ENCODE measurements at regions not wholly inside any gene's neighbourhood (a gene's known extent, or its start where the extent isn't known, plus 50 kb on each side); places are given as distances from the start of the nearest gene placed in this dataset.
"Not testable (repeated sequence)": the region's sequence is repeated elsewhere in the genome, so short reads cannot be mapped to it uniquely, and the experiment has no call there.

- DNase-seq, result no peak
Measured at GRCh38 chr9:107809871-107810460, 320.4 kb upstream of the KLF4 start.

DNA sequence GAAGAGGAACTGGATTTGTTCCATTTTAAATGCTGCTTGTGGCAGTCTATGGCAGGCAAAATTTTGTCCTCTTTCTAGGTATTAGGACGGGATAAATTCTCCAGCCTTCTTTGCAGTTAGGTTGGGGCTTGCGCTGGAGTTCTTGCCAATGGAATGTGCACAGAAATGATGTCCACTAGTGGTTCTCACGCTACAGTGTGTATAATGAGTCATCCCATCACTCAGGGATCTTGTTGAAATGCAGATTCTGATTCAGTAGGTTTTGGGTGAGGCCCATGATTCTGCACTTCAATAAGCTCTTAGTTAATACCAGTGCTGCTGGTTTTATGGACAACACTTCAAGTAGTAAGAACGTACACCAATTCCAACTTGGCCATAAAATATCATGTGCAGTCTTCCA lies 317.6 kb upstream of the KLF4 start:
- DNase-seq, result no peak

- no peak for DNase-seq
Measured at GRCh38 chr9:107805201-107805600, 315.6 kb upstream of the KLF4 start.

- DNase-seq, result no peak
Measured at GRCh38 chr9:107794259-107794658, 304.7 kb upstream of the KLF4 start.

DNA sequence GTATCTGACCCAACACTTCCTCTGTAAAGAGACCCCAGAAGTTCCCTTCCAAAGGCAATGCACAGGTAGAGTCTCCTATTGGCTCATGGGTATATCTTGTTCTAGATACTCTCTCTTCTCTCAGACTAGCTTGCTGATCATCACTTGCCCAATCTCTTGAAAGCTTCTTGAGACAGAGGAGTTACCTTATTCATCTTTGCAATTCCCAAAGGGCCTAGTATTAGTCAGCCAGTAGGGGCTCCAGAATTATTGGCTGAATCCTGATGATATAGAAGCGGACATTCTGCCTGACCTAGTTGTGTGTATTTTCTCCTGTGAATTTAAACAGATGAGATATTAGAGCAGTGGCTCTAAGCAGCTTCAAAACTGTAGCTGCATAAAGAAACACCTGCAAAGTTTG lies 304.0 kb upstream of the KLF4 start:
- DNase-seq, result no peak

- DNase-seq, result no peak
Measured at GRCh38 chr9:107792596-107792995, 303.0 kb upstream of the KLF4 start.

- no peak for DNase-seq
Measured at GRCh38 chr9:107792006-107792405, 302.4 kb upstream of the KLF4 start.

DNA sequence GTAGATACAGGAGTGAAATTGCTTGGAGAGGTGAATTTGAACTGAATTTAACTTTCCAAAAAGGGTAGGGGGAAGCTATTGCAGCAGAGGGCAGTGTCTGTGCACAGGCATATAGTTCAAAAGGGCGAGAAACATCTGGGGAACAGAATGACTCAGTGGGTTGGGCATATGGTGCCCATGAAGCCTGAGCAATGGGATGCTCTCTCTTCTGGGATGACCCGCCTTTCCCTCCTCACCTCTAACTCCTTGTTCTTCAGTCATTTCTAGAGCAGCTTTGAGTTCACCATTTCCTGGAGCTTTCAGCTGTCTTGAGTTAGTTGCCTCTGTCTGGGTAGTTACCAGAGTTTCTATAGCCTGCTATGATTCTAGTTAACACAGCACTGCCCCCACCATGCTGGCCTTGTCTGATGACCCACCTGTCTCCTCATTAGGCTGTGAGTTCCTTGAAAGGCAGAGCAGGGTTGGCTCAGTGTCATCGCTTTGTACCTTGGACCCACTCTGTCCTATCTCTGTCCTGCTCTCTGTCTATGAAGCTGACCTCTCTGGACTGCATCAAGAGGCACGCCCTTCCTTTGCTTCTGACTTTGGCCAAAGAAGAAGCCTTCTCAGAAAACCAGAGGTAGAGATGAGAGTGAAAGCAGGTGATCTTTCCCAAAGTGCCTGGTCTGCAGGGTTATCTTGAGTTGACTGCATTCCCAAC lies 299.6 kb upstream of the KLF4 start:
- no peak for DNase-seq

DNA sequence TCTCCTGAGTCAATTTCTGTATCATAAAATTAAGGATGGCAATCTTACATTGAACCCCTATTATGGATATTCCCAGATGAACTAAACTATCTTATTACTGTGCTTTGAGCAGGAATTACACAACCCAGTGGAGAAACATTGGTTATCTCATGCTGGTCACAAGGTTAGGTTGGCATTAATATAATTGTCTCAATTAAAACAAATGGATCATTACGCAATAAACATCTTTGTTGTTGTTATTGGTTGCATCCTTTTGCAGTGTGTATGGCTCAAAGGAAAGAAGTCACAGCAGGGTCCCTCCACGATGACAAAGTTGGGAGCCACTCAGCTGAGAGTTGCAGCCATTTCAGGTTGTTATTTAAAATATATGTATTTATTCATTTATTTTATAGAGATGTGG lies 297.0 kb upstream of the KLF4 start:
- no peak for DNase-seq

GRCh38 chr9:107784235-107784958 lies 294.8 kb upstream of the KLF4 start:
- DNase-seq, result no peak

DNA sequence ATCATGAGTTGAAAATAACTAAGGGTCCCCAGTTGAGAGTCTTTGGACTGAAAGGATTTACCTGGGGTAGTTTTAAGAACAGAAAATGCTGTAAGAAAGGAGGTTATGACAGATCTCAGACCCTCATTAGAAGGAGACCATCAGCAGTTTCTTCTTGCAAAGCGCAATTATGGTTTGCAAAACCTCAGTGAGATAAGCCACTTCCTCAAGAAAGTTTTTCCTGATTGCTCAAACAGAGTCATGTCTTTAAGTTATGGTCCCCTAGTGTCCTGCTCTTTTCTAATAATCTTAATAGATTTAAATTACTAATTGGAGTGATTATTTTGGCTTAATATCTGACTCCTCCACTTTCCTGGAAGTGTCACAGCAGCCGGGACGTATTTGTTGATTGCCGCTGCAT lies 293.2 kb upstream of the KLF4 start:
- no peak for DNase-seq

DNA sequence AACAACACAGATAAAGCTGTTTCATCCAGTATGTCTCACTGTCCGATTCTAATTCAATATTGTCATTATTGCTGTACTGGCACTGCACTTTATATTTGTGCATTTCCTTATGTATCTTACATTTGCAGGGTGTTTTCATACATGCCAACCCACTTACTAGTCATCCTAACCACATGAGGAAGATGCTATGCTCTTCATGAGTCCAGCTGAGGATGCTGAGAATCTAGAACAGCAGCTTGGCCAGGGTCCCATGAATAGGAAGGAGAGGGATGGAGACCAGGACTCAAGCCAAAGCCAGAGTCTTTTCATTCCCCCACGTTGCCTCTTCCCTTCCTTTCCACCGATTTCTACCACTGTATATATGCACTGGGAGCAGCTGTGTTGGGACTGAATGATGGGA lies 292.8 kb upstream of the KLF4 start:
- no peak for DNase-seq

GRCh38 chr9:107780960-107781359 lies 291.4 kb upstream of the KLF4 start:
- DNase-seq, result no peak

DNA sequence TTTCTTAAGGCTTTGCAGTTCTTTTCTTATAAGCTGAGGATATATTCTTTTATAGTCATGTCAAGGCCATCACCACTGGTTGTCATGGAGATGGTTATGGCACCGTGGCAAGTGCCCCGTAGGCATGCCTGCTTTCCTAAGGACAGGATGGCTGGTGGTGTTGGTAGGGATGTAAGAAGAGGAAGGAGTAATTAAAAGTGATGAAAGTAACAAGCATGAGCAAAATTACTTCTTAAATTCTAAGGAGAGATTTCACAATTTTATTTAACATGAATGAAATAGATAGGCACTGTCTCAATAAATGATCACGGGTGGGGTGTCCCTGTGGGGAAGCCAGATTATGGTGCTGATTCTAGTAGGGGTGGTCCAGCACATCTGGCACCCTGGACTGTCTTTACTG lies 290.2 kb upstream of the KLF4 start:
- no peak for DNase-seq

DNA sequence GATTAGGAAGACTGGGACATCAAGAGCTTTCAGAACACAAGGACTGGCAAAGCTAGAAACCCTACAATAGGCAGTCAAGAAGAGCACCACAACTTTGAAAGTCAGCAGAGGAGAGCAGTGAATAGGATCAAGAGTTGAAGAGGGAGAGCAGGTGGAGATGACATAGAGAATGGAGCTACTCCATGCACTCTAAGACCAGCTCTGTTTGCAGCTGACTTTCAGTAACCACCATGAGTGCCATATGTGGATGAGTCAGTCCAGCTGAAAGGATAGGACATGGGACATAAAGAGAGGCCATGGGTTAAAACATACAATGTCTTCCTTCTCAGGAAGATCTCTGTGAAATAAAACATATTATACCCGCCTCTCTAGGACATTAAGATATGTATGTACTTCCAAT lies 289.1 kb upstream of the KLF4 start:
- DNase-seq, result no peak

DNA sequence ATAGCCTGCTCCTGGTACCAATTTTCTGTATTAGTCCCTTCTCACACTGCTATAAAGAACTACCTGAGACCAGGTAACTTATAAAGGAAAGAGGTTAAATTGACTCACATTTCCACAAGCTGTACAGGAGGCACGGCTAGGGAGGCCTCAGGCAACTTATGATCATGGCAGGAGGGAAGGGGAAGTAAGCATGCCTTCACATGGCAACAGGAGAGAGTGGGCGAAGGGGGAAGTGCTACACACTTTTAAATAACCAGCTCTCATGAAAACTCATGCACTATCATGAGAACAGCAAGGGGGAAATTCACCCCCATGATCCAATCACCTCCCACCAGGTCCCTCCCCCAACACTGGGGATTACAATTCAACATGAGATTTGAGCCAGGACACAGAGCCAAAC lies 284.5 kb upstream of the KLF4 start:
- DNase-seq, result not testable (repeated sequence)

DNA sequence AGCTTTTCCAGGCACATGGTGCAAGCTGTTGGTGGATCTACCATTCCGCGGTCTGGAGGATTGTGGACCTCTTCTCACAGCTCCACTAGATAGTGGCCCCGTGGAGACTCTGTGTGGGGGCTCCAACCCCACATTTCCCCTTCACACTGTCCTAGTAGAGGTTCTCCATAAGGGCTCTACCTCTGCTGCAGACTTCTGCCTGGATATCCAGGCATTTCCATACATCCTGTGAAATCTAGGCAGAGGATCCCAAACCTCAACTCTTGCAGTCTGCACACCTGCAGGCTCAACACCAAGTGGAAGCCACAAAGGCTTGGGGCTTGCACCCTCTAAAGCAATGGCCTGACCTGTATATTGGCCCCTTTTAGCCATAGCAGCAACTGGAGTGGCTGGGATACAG lies 283.4 kb upstream of the KLF4 start:
- no peak for DNase-seq

DNA sequence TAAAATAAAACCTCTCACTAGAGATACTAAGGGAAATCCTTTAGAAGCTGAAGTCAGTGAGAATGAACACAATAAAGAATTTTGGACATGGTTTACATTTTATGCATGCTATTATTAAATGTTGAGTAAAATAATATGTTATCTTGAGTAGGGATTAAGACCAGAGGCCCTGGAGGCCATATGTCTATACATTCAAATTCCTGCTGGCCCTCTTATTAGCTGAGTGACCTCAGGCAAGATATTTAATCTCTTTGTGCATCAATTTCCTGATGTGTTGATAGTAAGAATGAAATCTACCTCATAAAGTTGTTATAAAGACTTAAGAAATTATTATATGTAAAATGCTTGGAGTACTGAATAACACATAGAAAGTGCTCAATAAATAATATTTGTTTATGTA lies 281.1 kb upstream of the KLF4 start:
- DNase-seq, result no peak

- no peak for DNase-seq
Measured at GRCh38 chr9:107768224-107768623, 278.7 kb upstream of the KLF4 start.

GRCh38 chr9:107767711-107768110 lies 278.1 kb upstream of the KLF4 start:
- DNase-seq, result no peak

GRCh38 chr9:107763469-107763868 lies 273.9 kb upstream of the KLF4 start:
- not testable (repeated sequence) for DNase-seq

DNA sequence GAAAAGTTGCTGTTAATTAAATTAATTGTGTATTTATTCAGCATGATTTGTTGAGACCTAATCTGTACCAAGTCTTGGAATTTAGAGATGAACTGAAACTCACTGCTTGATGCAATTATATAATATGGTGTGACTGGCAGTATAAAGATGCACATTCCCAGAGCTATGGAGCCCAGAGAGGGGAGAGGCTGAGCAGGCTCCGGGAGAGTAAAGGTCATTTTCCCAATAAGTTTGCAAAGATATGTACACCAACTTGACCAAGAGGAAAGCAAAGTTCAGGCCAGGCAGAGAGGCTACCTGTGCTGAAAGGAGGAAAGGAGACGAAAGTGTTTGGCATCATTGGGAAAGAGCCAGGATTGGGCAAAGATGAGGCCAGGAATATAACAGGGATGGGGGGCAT lies 271.7 kb upstream of the KLF4 start:
- no peak for DNase-seq

DNA sequence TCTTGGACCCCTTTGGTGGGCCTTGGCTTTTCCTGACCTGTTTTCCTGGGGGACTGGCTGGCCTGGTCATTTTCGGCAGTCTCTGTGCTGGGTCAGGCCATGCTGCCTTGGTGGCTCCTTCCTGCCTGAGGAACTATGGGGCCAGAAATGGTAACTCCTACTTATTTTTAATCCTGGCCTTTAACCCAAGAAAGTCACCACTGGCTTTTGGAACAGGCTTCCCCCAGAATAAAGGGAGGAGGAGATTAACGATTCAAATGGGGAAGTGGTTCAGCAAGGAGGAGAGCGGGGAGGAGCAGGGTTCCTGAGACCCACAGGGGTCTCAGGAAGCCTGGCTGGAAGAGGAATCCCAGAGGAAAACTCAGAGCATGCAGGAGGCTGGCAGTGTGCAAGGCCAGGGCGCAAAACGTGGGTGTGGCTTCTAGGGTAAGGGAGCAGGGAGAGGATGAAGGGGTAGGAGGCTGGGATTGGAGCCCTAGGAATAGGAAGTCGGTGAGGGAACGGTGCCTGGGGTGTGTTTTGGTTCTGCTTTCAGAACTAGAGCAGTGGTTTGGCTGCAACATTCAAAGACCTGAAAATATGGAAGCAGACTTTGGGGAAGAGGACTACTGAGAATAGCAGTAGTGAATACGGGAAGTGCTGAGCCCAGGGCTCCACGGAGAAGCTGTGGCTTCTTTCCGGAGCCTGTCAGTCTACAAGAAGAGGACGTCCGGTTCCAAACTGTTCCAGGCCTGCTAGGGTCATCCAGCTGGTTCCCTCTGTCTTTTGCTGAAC lies 271.1 kb upstream of the KLF4 start:
- DNase-seq, result no peak

- no peak for DNase-seq
Measured at GRCh38 chr9:107759823-107760166, 270.2 kb upstream of the KLF4 start.

Data from cerebellar nuclear complex (tissue), 1 donor.